Loucy (cell line): ENCODE measurements at regions not wholly inside any gene's neighbourhood (a gene's known extent, or its start where the extent isn't known, plus 50 kb on each side); places are given as distances from the start of the nearest gene placed in this dataset.

Experiments
- H2AFZ ChIP-seq: fragments of 200-600 bp; sonication (generic); 2 replicates; pipeline ENCODE4 v1.6.0; 2016; ENCODE audit warnings: antibody characterized with exemption, mild to moderate bottlenecking, low read length, moderate library complexity
- H3F3A ChIP-seq: fragments of 200-600 bp; 2 replicates; pipeline ENCODE4 v1.6.0; 2016; ENCODE audit warnings: antibody characterized with exemption, low read depth, mild to moderate bottlenecking
- H3K27me3 ChIP-seq: fragments of 200-600 bp; sonication (generic); 2 replicates; pipeline ENCODE4 v1.6.1; 2014; ENCODE audit warnings: low read length, mild to moderate bottlenecking; ENCODE audit not compliant: insufficient read depth, poor library complexity, severe bottlenecking
- H3K36me3 ChIP-seq: fragments of 200-600 bp; sonication (generic); 2 replicates; pipeline ENCODE4 v1.6.1; 2016; ENCODE audit warnings: low read length; ENCODE audit not compliant: insufficient read depth
- H3K4me1 ChIP-seq: fragments of 200-600 bp; sonication (generic); 2 replicates; pipeline ENCODE4 v1.5.1; 2014; ENCODE audit warnings: low read length, mild to moderate bottlenecking; ENCODE audit not compliant: insufficient read depth, poor library complexity, severe bottlenecking
- H3K4me2 ChIP-seq: fragments of 200-600 bp; sonication (generic); 2 replicates; pipeline ENCODE4 v1.6.0; 2014; ENCODE audit warnings: antibody characterized with exemption, low read length, low read depth, mild to moderate bottlenecking; ENCODE audit not compliant: poor library complexity, severe bottlenecking
- H3K4me3 ChIP-seq: fragments of 200-600 bp; sonication (generic); 2 replicates; pipeline ENCODE4 v1.5.1; 2014; ENCODE audit warnings: low read length, mild to moderate bottlenecking, mixed read lengths; ENCODE audit not compliant: poor library complexity, severe bottlenecking
- H3K79me2 ChIP-seq: fragments of 200-600 bp; sonication (generic); 2 replicates; pipeline ENCODE4 v1.6.1; 2014; ENCODE audit warnings: low read length; ENCODE audit not compliant: insufficient read depth
- H3K9ac ChIP-seq: fragments of 200-600 bp; sonication (generic); 2 replicates; pipeline ENCODE4 v1.6.0; 2014; ENCODE audit warnings: mild to moderate bottlenecking, low read depth, low read length, moderate library complexity; ENCODE audit not compliant: poor library complexity, severe bottlenecking
- H3K9me2 ChIP-seq: fragments of 200-600 bp; sonication (generic); replicated peaks from 2 replicates; pipeline ENCODE4 v1.6.1; 2016; ENCODE audit warnings: low read depth, low read length, mixed read lengths
- H3K9me3 ChIP-seq: fragments of 200-600 bp; sonication (generic); 2 replicates; pipeline ENCODE4 v1.6.1; 2014; ENCODE audit warnings: mild to moderate bottlenecking, antibody characterized with exemption, low read length, low read depth; ENCODE audit not compliant: insufficient read depth
- H4K20me1 ChIP-seq: fragments of 200-600 bp; sonication (generic); 2 replicates; pipeline ENCODE4 v1.6.0; 2014; ENCODE audit warnings: antibody characterized with exemption, low read length, mild to moderate bottlenecking; ENCODE audit not compliant: insufficient read depth, poor library complexity, severe bottlenecking
- CTCF ChIP-seq: fragments of 200-600 bp; sonication (generic); conservative IDR thresholded peaks from 2 replicates; pipeline ENCODE4 v1.5.1; 2014; ENCODE audit warnings: mild to moderate bottlenecking, antibody characterized with exemption, low read length
- EZH2phosphoT487 ChIP-seq: fragments of 200-600 bp; IDR thresholded peaks from 2 replicates; pipeline ENCODE4 v1.6.1; 2018; ENCODE audit warnings: antibody characterized with exemption, mild to moderate bottlenecking, moderate library complexity, borderline replicate concordance

- Histone ChIP-seq H4K20me1 (no peaks in the 10 kb centered on the region), H3K4me2 (no peak overlapping the region), H3K9me3 (no peaks in the 10 kb centered on the region), H3K9ac (no peak overlapping the region), H3K36me3 (no peaks in the 10 kb centered on the region), H3K79me2 (no peaks in the 10 kb centered on the region), H3K4me1 (no peaks in the 10 kb centered on the region), H3K4me3 (no peak overlapping the region), H3K27me3 (no peaks in the 10 kb centered on the region), H3F3A (no peaks in the 10 kb centered on the region), H3K9me2 (no peaks in the 10 kb centered on the region), H2AFZ (no peak overlapping the region)
- TF ChIP-seq CTCF = no peak
- TF ChIP-seq EZH2phosphoT487 = no peak
Measured at GRCh38 chr13:87736849-87737385, 65.7 kb downstream of the SLITRK5 start.

GRCh38 chr13:87754097-87754496, 82.9 kb downstream of the SLITRK5 start:
- Histone ChIP-seq H3K27me3 (no peaks in the 10 kb centered on the region), H3K9ac (no peak overlapping the region), H4K20me1 (no peaks in the 10 kb centered on the region), H3K4me3 (no peak overlapping the region), H3K36me3 (no peaks in the 10 kb centered on the region), H3K4me2 (no peak overlapping the region), H2AFZ (no peak overlapping the region), H3K4me1 (no peaks in the 10 kb centered on the region), H3K79me2 (no peaks in the 10 kb centered on the region), H3K9me2 (no peaks in the 10 kb centered on the region), H3F3A (no peaks in the 10 kb centered on the region), H3K9me3 (no peaks in the 10 kb centered on the region)
- TF ChIP-seq CTCF = no peak
- no peak for TF ChIP-seq EZH2phosphoT487

GRCh38 chr13:87769445-87769844, 98.3 kb downstream of the SLITRK5 start:
- Histone ChIP-seq H3K9ac (no peak overlapping the region), H3K9me2 (no peaks in the 10 kb centered on the region), H3K36me3 (no peaks in the 10 kb centered on the region), H3K27me3 (no peaks in the 10 kb centered on the region), H4K20me1 (no peaks in the 10 kb centered on the region), H3K4me1 (no peaks in the 10 kb centered on the region), H3K79me2 (no peaks in the 10 kb centered on the region), H3K9me3 (no peaks in the 10 kb centered on the region), H3K4me3 (no peak overlapping the region), H3K4me2 (no peak overlapping the region), H2AFZ (no peak overlapping the region), H3F3A (no peaks in the 10 kb centered on the region)
- TF ChIP-seq CTCF (no peak), EZH2phosphoT487 (no peak)
